H1 (cell line): ENCODE measurements at regions not wholly inside any gene's neighbourhood (a gene's known extent, or its start where the extent isn't known, plus 50 kb on each side); places are given as distances from the start of the nearest gene placed in this dataset.

ENCODE experiments used
- CTCF ChIA-PET: fragments of 300-600 bp; sonication (Branson Sonifier 250); formaldehyde crosslinking; loops from one replicate; lab custom pipeline; 2021; ENCODE audit not compliant: partially characterized antibody; lab: Charles Lee
- POLR2A ChIA-PET: fragments of 300-600 bp; sonication (Branson Sonifier 250); formaldehyde crosslinking; loops from one replicate; lab custom pipeline; 2021; ENCODE audit warnings: inconsistent platforms; ENCODE audit not compliant: partially characterized antibody; lab: Charles Lee
- DNase-seq, 2 experiments: peaks; one replicate each; pipeline versions ENCODE4 v3.0.0 to v3.0.0-alpha.2; 2010 to 2022; ENCODE audit warnings: low spot score in 2 of 2, low read depth in 1 of 2, mixed read lengths in 1 of 2
- FAIRE-seq: peaks from 2 replicates; lab custom pipeline; 2011; peaks lifted over from hg19 to GRCh38; lab: Jason Lieb, UNC
- H2AFZ ChIP-seq: 2 replicates; pipeline ENCODE4 v1.8.1; 2012; ENCODE audit warnings: low read length, inconsistent platforms
- H2AK5ac ChIP-seq: 2 replicates; pipeline ENCODE4 v1.6.1; 2013; ENCODE audit warnings: low read depth, low read length
- H2BK120ac ChIP-seq: replicated peaks from 2 replicates; pipeline ENCODE3; 2013; ENCODE audit warnings: low read depth, low read length, inconsistent platforms
- H2BK12ac ChIP-seq: 2 replicates; pipeline ENCODE4 v1.6.1; 2013; ENCODE audit warnings: low read depth, low read length
- H2BK15ac ChIP-seq: 2 replicates; pipeline ENCODE4 v1.6.1; 2013; ENCODE audit warnings: low read length
- H2BK20ac ChIP-seq: 2 replicates; pipeline ENCODE4 v1.6.1; 2013; ENCODE audit warnings: low read length
- H2BK5ac ChIP-seq: 2 replicates; pipeline ENCODE4 v1.6.1; 2013; ENCODE audit warnings: low read depth, low read length
- H3K14ac ChIP-seq: 2 replicates; pipeline ENCODE4 v1.6.1; 2013; ENCODE audit warnings: inconsistent platforms; ENCODE audit not compliant: insufficient read length
- H3K18ac ChIP-seq: 2 replicates; pipeline ENCODE4 v1.6.1; 2013; ENCODE audit warnings: low read length; ENCODE audit errors: extremely low read depth
- H3K23ac ChIP-seq: 2 replicates; pipeline ENCODE4 v1.6.1; 2013; ENCODE audit warnings: inconsistent platforms; ENCODE audit not compliant: insufficient read length
- H3K23me2 ChIP-seq: 2 replicates; pipeline ENCODE4 v1.6.1; 2013; ENCODE audit warnings: low read depth, low read length
- H3K27ac ChIP-seq: 2 replicates; pipeline ENCODE4 v1.6.1; 2011; ENCODE audit warnings: low read depth, low read length, inconsistent platforms
- H3K27me3 ChIP-seq, 4 experiments: replicated peaks in 1 of 4; 1 replicate in 1 of 4; 2 replicates in 3 of 4; pipeline versions ENCODE4 v1.6.1 to v1.8.1; 2011 to 2013; ENCODE audit warnings: low read length in 3 of 4, mild to moderate bottlenecking in 3 of 4, inconsistent platforms in 2 of 4, mixed read lengths in 2 of 4, moderate library complexity in 1 of 4; ENCODE audit not compliant: control insufficient read depth in 3 of 4, insufficient read depth in 3 of 4; ENCODE audit errors: extremely low read depth in 1 of 4
- H3K36me3 ChIP-seq, 4 experiments: 2 replicates each; pipeline versions ENCODE4 v1.6.1 to v1.8.1; 2011 to 2013; ENCODE audit warnings: mild to moderate bottlenecking in 4 of 4, low read length in 3 of 4, moderate library complexity in 2 of 4, control low read depth in 1 of 4, inconsistent platforms in 1 of 4; ENCODE audit not compliant: insufficient read depth in 4 of 4, control insufficient read depth in 2 of 4
- H3K4ac ChIP-seq: replicated peaks from 2 replicates; pipeline ENCODE3; 2013; ENCODE audit warnings: low read length, low read depth, mixed read lengths, inconsistent platforms; ENCODE audit not compliant: insufficient read length
- H3K4me1 ChIP-seq, 4 experiments: replicated peaks in 1 of 4; 1 replicate in 1 of 4; 2 replicates in 3 of 4; pipeline versions ENCODE4 v1.6.1 to v1.8.1; 2011 to 2013; ENCODE audit warnings: low read length in 3 of 4, inconsistent platforms in 2 of 4, mixed read lengths in 1 of 4; ENCODE audit not compliant: insufficient read depth in 4 of 4, control insufficient read depth in 3 of 4
- H3K4me2 ChIP-seq, 2 experiments: 2 replicates each; pipeline versions ENCODE4 v1.6.1 to v1.8.1; 2011 to 2013; ENCODE audit warnings: low read depth in 2 of 2, low read length in 2 of 2, control low read depth in 1 of 2, inconsistent platforms in 1 of 2, mild to moderate bottlenecking in 1 of 2; ENCODE audit not compliant: insufficient read depth in 1 of 2
- H3K4me3 ChIP-seq, 4 experiments: fragments of 200-600, 300-600 bp in 1 of 4; sonication (generic), shearing (Covaris generic), sonication (Bioruptor Twin) in 1 of 4; 2 replicates each; pipeline versions ENCODE4 v1.5.1 to v1.8.1; 2011 to 2016; ENCODE audit warnings: low read length in 4 of 4, low read depth in 3 of 4, control low read depth in 2 of 4, inconsistent platforms in 2 of 4, mild to moderate bottlenecking in 2 of 4, mixed read lengths in 1 of 4, moderate library complexity in 1 of 4; ENCODE audit not compliant: insufficient read depth in 2 of 4; ENCODE audit errors: extremely low read depth in 1 of 4
- H3K56ac ChIP-seq: replicated peaks from 2 replicates; pipeline ENCODE3; 2013; ENCODE audit warnings: low read depth, mild to moderate bottlenecking, mixed read lengths, low read length, inconsistent platforms; ENCODE audit not compliant: insufficient read length
- H3K79me1 ChIP-seq: 2 replicates; pipeline ENCODE4 v1.6.1; 2013; ENCODE audit warnings: low read depth, low read length, control low read depth
- H3K79me2 ChIP-seq, 2 experiments: 2 replicates each; pipeline versions ENCODE4 v1.6.1 to v1.8.1; 2012 to 2013; ENCODE audit warnings: low read length in 2 of 2, mild to moderate bottlenecking in 2 of 2, inconsistent platforms in 1 of 2; ENCODE audit not compliant: insufficient read depth in 2 of 2, control insufficient read depth in 1 of 2
- H3K9ac ChIP-seq, 4 experiments: replicated peaks in 1 of 4; 1 replicate in 1 of 4; 2 replicates in 3 of 4; pipeline versions ENCODE4 v1.6.1 to v1.8.1; 2011 to 2013; ENCODE audit warnings: low read depth in 3 of 4, low read length in 3 of 4, control low read depth in 2 of 4, mild to moderate bottlenecking in 2 of 4, moderate library complexity in 2 of 4, inconsistent platforms in 1 of 4; ENCODE audit errors: extremely low read depth in 1 of 4
- H3K9me3 ChIP-seq, 2 experiments: 2 replicates each; pipeline versions ENCODE4 v1.6.1 to v1.8.1; 2012 to 2013; ENCODE audit warnings: mild to moderate bottlenecking in 2 of 2, moderate library complexity in 2 of 2, control low read depth in 1 of 2, inconsistent platforms in 1 of 2, low read depth in 1 of 2, low read length in 1 of 2, mixed read lengths in 1 of 2; ENCODE audit not compliant: insufficient read depth in 2 of 2
- H4K20me1 ChIP-seq, 2 experiments: replicated peaks in 1 of 2; 2 replicates each; pipeline versions ENCODE3 to v1.8.1; 2011 to 2013; ENCODE audit warnings: inconsistent platforms in 2 of 2, low read length in 2 of 2, mild to moderate bottlenecking in 1 of 2; ENCODE audit not compliant: insufficient read depth in 2 of 2, control insufficient read depth in 1 of 2
- H4K5ac ChIP-seq: 2 replicates; pipeline ENCODE4 v1.6.1; 2013; ENCODE audit warnings: low read length, low read depth, mixed read lengths, inconsistent platforms; ENCODE audit not compliant: insufficient read length
- H4K8ac ChIP-seq: 2 replicates; pipeline ENCODE4 v1.8.0; 2013; ENCODE audit warnings: mild to moderate bottlenecking, moderate library complexity, low read length, inconsistent platforms; ENCODE audit not compliant: insufficient read depth; ENCODE audit errors: extremely low read depth
- H4K91ac ChIP-seq: replicated peaks from 2 replicates; pipeline ENCODE3; 2013; ENCODE audit warnings: low read length, mixed read lengths, inconsistent platforms; ENCODE audit not compliant: insufficient read length
- BCL11A ChIP-seq, 2 experiments: IDR thresholded peaks; one replicate each; pipeline ENCODE4 v1.6.1; 2011; ENCODE audit warnings: low read depth in 2 of 2, low read length in 2 of 2, mild to moderate bottlenecking in 2 of 2
- CEBPB ChIP-seq: IDR thresholded peaks from 2 replicates; pipeline ENCODE4 v1.6.1; 2012; ENCODE audit warnings: low read depth, low read length
- EGR1 ChIP-seq: IDR thresholded peaks from 2 replicates; pipeline ENCODE4 v1.6.1; 2011; ENCODE audit warnings: low read depth, low read length, borderline replicate concordance
- EZH2 ChIP-seq: fragments of 200-600 bp; sonication (generic); IDR thresholded peaks from 2 replicates; pipeline ENCODE4 v1.7.1; 2012; ENCODE audit warnings: low read depth, mild to moderate bottlenecking, moderate library complexity, low read length, inconsistent platforms; ENCODE audit not compliant: severe bottlenecking
- HDAC2 ChIP-seq, 2 experiments: fragments of 300-600 bp in 1 of 2; sonication (generic) in 1 of 2; IDR thresholded peaks; 2 replicates each; pipeline ENCODE4 v1.6.1; 2011 to 2012; ENCODE audit warnings: low read depth in 2 of 2, low read length in 2 of 2, mild to moderate bottlenecking in 2 of 2, moderate library complexity in 2 of 2, borderline replicate concordance in 1 of 2, inconsistent platforms in 1 of 2
- MAFK ChIP-seq: IDR thresholded peaks from 2 replicates; pipeline ENCODE4 v1.6.1; 2012; ENCODE audit warnings: low read depth, mild to moderate bottlenecking, improper control_type of control experiment, low read length
- POU5F1 ChIP-seq: IDR thresholded peaks from 2 replicates; pipeline ENCODE4 v1.6.1; 2011; ENCODE audit warnings: low read depth, mild to moderate bottlenecking, low read length, moderate library complexity
- RAD21 ChIP-seq, 2 experiments: IDR thresholded peaks in 1 of 2; conservative IDR thresholded peaks in 1 of 2; 2 replicates each; pipeline ENCODE4 v1.6.1; 2011; ENCODE audit warnings: low read depth in 2 of 2, low read length in 2 of 2, improper control_type of control experiment in 1 of 2, inconsistent platforms in 1 of 2, mild to moderate bottlenecking in 1 of 2, moderate library complexity in 1 of 2
- RBBP5 ChIP-seq: IDR thresholded peaks from 2 replicates; pipeline ENCODE4 v1.7.1; 2012; ENCODE audit warnings: low read depth, mild to moderate bottlenecking, inconsistent platforms, low read length, moderate library complexity, borderline replicate concordance
- SAP30 ChIP-seq: fragments of 300-600 bp; sonication (generic); IDR thresholded peaks from 2 replicates; pipeline ENCODE4 v1.7.1; 2012; ENCODE audit warnings: low read length, moderate library complexity, mild to moderate bottlenecking, inconsistent platforms; ENCODE audit not compliant: insufficient read depth, insufficient replicate concordance
- SP1 ChIP-seq: IDR thresholded peaks from 2 replicates; pipeline ENCODE4 v1.6.1; 2011; ENCODE audit warnings: low read depth, low read length
- SUZ12 ChIP-seq: fragments of 200-600 bp; sonication (generic); IDR thresholded peaks from 2 replicates; pipeline ENCODE4 v1.6.1; 2012; ENCODE audit warnings: mild to moderate bottlenecking, inconsistent platforms, low read length, moderate library complexity, mixed read lengths
- WGBS, 2 experiments: shearing (Covaris generic) in 1 of 2; methylation state at CpG; one replicate each; pipeline versions ENCODE4 v1.1.6 to v1.1.7; 2013 to 2015; ENCODE audit warnings: low lambda C conversion rate in 2 of 2, mixed read lengths in 2 of 2, inconsistent platforms in 1 of 2, low coverage in 1 of 2, missing lambda C conversion rate in 1 of 2; ENCODE audit not compliant: insufficient replicate concordance in 2 of 2, insufficient coverage in 1 of 2, insufficient read length in 1 of 2; ENCODE audit errors: extremely low coverage in 1 of 2, missing lambda C conversion rate in 1 of 2; 5-methylcytosine and 5-hydroxymethylcytosine counted together
- TF ChIP-seq, protein P1 (sequence below): IDR thresholded peaks from 2 replicates; pipeline ENCODE4 v1.6.1; 2012; ENCODE audit warnings: inconsistent platforms

DNA sequence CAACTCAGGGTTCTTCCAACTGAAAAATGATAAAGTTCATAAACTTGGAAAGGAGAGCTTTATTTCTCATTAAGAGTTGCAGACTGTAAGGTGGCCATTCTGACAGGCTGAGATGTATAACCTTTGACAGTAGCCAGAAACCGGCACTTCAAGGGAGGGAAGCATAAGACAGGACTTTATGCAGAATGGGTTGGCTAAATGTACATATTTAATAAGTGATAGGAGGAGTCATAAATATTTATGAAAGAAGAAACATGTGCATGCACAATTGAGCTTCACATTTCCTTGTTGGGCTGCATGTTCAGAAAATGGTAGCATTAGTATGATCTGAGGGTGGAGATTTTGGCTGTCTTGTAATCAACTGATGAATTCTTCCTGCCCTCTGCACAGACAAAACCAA lies 57.1 kb upstream of the ICA1 start:
- no peak overlapping the region for H4K5ac ChIP-seq
- H3K27me3 ChIP-seq = no peaks in the 10 kb centered on the region
- H2BK15ac ChIP-seq = no peak overlapping the region
- no peak overlapping the region for H2BK120ac ChIP-seq
- no peak overlapping the region for H2BK5ac ChIP-seq
- H3K79me1 ChIP-seq = no peaks in the 10 kb centered on the region
- no peak overlapping the region for H4K8ac ChIP-seq
- no peak overlapping the region for H3K23ac ChIP-seq
- no peak for FAIRE-seq
- peaks cover 10 to 15% of the 10 kb centered on the region in 2 experiments for H3K9me3 ChIP-seq
- H3K18ac ChIP-seq = no peak overlapping the region
- CTCF ChIA-PET = interaction anchor here (1.6 kb wide), 1 partner anchor 8 kb away, joined by 6 read pairs; no protein-coding TSS in a partner anchor
- H3K4me1 ChIP-seq = no peaks in the 10 kb centered on the region
- no peaks in the 10 kb centered on the region for H4K20me1 ChIP-seq
- H2AK5ac ChIP-seq = no peak overlapping the region
- 0 out of 8 replicates have a peak, but pooled peaks cover 0 to 6% (median 0%) of the 10 kb centered on the region in 4 experiments for H3K36me3 ChIP-seq
- no peak overlapping the region for H2BK12ac ChIP-seq
- H3K4me2 ChIP-seq = no peak overlapping the region
- TF ChIP-seq BCL11A (IDR thresholded peaks at IDR 0.05; ENCODE audit: low read depth in 2 of 2, low read length in 2 of 2) (no peak), RAD21 (IDR thresholded peaks at IDR 0.05 in 1 of 2, conservative IDR thresholded peaks at IDR 0.05 in 1 of 2; ENCODE audit: low read depth in 2 of 2, low read length in 2 of 2) (no peak), CEBPB (no peak), MAFK (no peak), EGR1 (no peak), SUZ12 (no peak), HDAC2 (IDR thresholded peaks at IDR 0.05; ENCODE audit: borderline replicate concordance in 1 of 2, low read depth in 2 of 2, low read length in 2 of 2) (no peak), RBBP5 (no peak), POU5F1 (no peak), SAP30 (no peak), SP1 (no peak), EZH2 (no peak)
- TF ChIP-seq, protein P1, sequence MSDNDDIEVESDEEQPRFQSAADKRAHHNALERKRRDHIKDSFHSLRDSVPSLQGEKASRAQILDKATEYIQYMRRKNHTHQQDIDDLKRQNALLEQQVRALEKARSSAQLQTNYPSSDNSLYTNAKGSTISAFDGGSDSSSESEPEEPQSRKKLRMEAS = no peak
- H3K9ac ChIP-seq = no peak overlapping the region
- POLR2A ChIA-PET = no interaction called here
- H3K27ac ChIP-seq = no peak overlapping the region
- no peaks in the 10 kb centered on the region for H3K23me2 ChIP-seq
- H4K91ac ChIP-seq = no peak overlapping the region
- WGBS, 2 experiments = 89% methylated on average over 1 of the region's 1 CpG; no CpG with 5 or more reads in 1 of the 2 experiments
- H3K4me3 ChIP-seq = no peak overlapping the region
- H3K79me2 ChIP-seq = no peaks in the 10 kb centered on the region
- H3K4ac ChIP-seq = no peak overlapping the region
- DNase-seq = no peak
- H2AFZ ChIP-seq = no peak overlapping the region
- H2BK20ac ChIP-seq = no peak overlapping the region
- H3K56ac ChIP-seq = no peak overlapping the region
- no peak overlapping the region for H3K14ac ChIP-seq
